HEK293 (cell line): ENCODE measurements at regions not wholly inside any gene's neighbourhood (a gene's known extent, or its start where the extent isn't known, plus 50 kb on each side); places are given as distances from the start of the nearest gene placed in this dataset.
A peak's percentile ranks its signal among the peaks of the same experiment; 100 is the strongest.

Experiments
- CTCF ChIA-PET: fragments of 350-600 bp; formaldehyde crosslinking; extraction: SDS; loops from one replicate; lab custom pipeline; 2021; ENCODE audit warnings: antibody characterized with exemption; lab: Yijun Ruan, JAX
- POLR2A ChIA-PET: fragments of 300-600 bp; formaldehyde crosslinking; extraction: SDS; loops from one replicate; lab custom pipeline; 2020; ENCODE audit warnings: antibody characterized with exemption, inconsistent platforms; lab: Yijun Ruan, JAX
- H3K27ac ChIP-seq: fragments of 200-500 bp; sonication (Bioruptor generic); 2 replicates; pipeline ENCODE4 v1.5.1; 2014; ENCODE audit warnings: low read depth, low read length, control low read depth, inconsistent platforms; ENCODE audit errors: extremely low read depth
- H3K36me3 ChIP-seq, 2 experiments: fragments of 200-500 bp in 1 of 2; sonication (Bioruptor generic) in 1 of 2; 1 replicate in 1 of 2; 2 replicates in 1 of 2; pipeline ENCODE4 v1.5.1; 2014 to 2017; ENCODE audit warnings: inconsistent platforms in 2 of 2, low read length in 2 of 2; ENCODE audit not compliant: control insufficient read depth in 2 of 2, insufficient read depth in 1 of 2
- H3K4me1 ChIP-seq: fragments of 200-500 bp; sonication (Bioruptor generic); 2 replicates; pipeline ENCODE4 v1.5.1; 2014; ENCODE audit warnings: mild to moderate bottlenecking, low read length, inconsistent platforms; ENCODE audit not compliant: control insufficient read depth, insufficient read depth
- H3K4me3 ChIP-seq: 2 replicates; pipeline ENCODE4 v1.5.1; 2011; ENCODE audit warnings: low read depth, mild to moderate bottlenecking, control low read depth, low read length, moderate library complexity
- H3K9me3 ChIP-seq: fragments of 200-500 bp; sonication (Bioruptor generic); 2 replicates; pipeline ENCODE4 v1.5.1; 2014; ENCODE audit warnings: low read depth, low read length, inconsistent platforms; ENCODE audit not compliant: control insufficient read depth, insufficient read depth
- BCL11A ChIP-seq: fragments of 450-650 bp; formaldehyde crosslinking; IDR thresholded peaks from 2 replicates; pipeline ENCODE4 v1.5.1; 2016; ENCODE audit warnings: low read depth, missing biosample characterization, missing genetic modification characterization
- CTCF ChIP-seq: fragments of 450-650 bp; formaldehyde crosslinking; IDR thresholded peaks from 2 replicates; pipeline ENCODE4 v1.5.1; 2016; ENCODE audit warnings: missing biosample characterization, missing genetic modification characterization
- FEZF1 ChIP-seq: fragments of 450-650 bp; formaldehyde crosslinking; IDR thresholded peaks from 2 replicates; pipeline ENCODE4 v1.5.1; 2016; ENCODE audit warnings: missing biosample characterization, missing genetic modification characterization
- GLIS1 ChIP-seq: fragments of 450-650 bp; formaldehyde crosslinking; IDR thresholded peaks from 2 replicates; pipeline ENCODE4 v1.5.1; 2016; ENCODE audit warnings: missing biosample characterization, missing genetic modification characterization
- HOXD13 ChIP-seq: sonication (generic); formaldehyde crosslinking; IDR thresholded peaks from 2 replicates; pipeline ENCODE4 v1.8.0; 2022; ENCODE audit warnings: missing genetic modification reagents, borderline replicate concordance
- MYNN ChIP-seq: fragments of 450-650 bp; formaldehyde crosslinking; IDR thresholded peaks from 2 replicates; pipeline ENCODE4 v1.5.1; 2016; ENCODE audit warnings: missing biosample characterization, missing genetic modification characterization, borderline replicate concordance
- PRDM1 ChIP-seq: fragments of 450-650 bp; formaldehyde crosslinking; IDR thresholded peaks from 2 replicates; pipeline ENCODE4; 2016; ENCODE audit warnings: missing biosample characterization, missing genetic modification characterization
- PRDM6 ChIP-seq: fragments of 450-650 bp; formaldehyde crosslinking; IDR thresholded peaks from 2 replicates; pipeline ENCODE4 v1.5.1; 2017; ENCODE audit warnings: missing biosample characterization, missing genetic modification characterization
- SP7 ChIP-seq: fragments of 450-650 bp; formaldehyde crosslinking; IDR thresholded peaks from 2 replicates; pipeline ENCODE4 v1.5.1; 2016; ENCODE audit warnings: missing biosample characterization, missing genetic modification characterization
- TRIM28 ChIP-seq: IDR thresholded peaks from 2 replicates; pipeline ENCODE4 v1.6.1; 2011; ENCODE audit warnings: low read length, control low read depth, borderline replicate concordance
- WT1 ChIP-seq: fragments of 450-650 bp; formaldehyde crosslinking; IDR thresholded peaks from 2 replicates; pipeline ENCODE4 v1.5.1; 2016; ENCODE audit warnings: missing biosample characterization, missing genetic modification characterization
- ZBTB17 ChIP-seq: fragments of 450-650 bp; formaldehyde crosslinking; IDR thresholded peaks from 2 replicates; pipeline ENCODE4 v1.5.1; 2016; ENCODE audit warnings: missing biosample characterization, missing genetic modification characterization
- ZBTB20 ChIP-seq: fragments of 450-650 bp; formaldehyde crosslinking; IDR thresholded peaks from 2 replicates; pipeline ENCODE4 v1.5.1; 2016; ENCODE audit warnings: missing biosample characterization, missing genetic modification characterization
- ZBTB7A ChIP-seq: fragments of 450-650 bp; formaldehyde crosslinking; IDR thresholded peaks from 2 replicates; pipeline ENCODE4 v1.5.1; 2016; ENCODE audit warnings: low read depth, missing biosample characterization, missing genetic modification characterization
- ZNF174 ChIP-seq: fragments of 450-650 bp; formaldehyde crosslinking; IDR thresholded peaks from 2 replicates; pipeline ENCODE4 v1.5.0; 2017; ENCODE audit warnings: missing biosample characterization, mild to moderate bottlenecking, missing genetic modification characterization
- ZNF335 ChIP-seq: fragments of 450-650 bp; formaldehyde crosslinking; conservative IDR thresholded peaks from 2 replicates; pipeline ENCODE4 v1.5.1; 2016; ENCODE audit warnings: missing biosample characterization, missing genetic modification characterization
- ZNF426 ChIP-seq: fragments of 450-650 bp; formaldehyde crosslinking; IDR thresholded peaks from 2 replicates; pipeline ENCODE4 v1.5.1; 2017; ENCODE audit warnings: missing biosample characterization, missing genetic modification characterization, mild to moderate bottlenecking, inconsistent platforms, moderate library complexity
- ZNF529 ChIP-seq: fragments of 450-650 bp; formaldehyde crosslinking; IDR thresholded peaks from 2 replicates; pipeline ENCODE4 v1.5.1; 2017; ENCODE audit warnings: missing genetic modification characterization, missing biosample characterization; ENCODE audit not compliant: insufficient replicate concordance
- ZNF785 ChIP-seq: fragments of 450-650 bp; formaldehyde crosslinking; IDR thresholded peaks from 2 replicates; pipeline ENCODE4 v1.5.1; 2016; ENCODE audit warnings: missing biosample characterization, missing genetic modification characterization

- ChIA-PET POLR2A (no interaction called here), CTCF (no interaction called here)
- TF ChIP-seq FEZF1 (tag by site-specific recombination) (0 out of 2 replicates have a peak, but pooled peaks have one; percentile 2), PRDM6 (tag by site-specific recombination) (peak; percentile 37), ZNF785 (tag by site-specific recombination) (no peak), ZBTB20 (tag by site-specific recombination) (peak; percentile 72; the same call in 1 of the 2 replicates), TRIM28 (peak; percentile 84; the same call in 1 of the 2 replicates), BCL11A (tag by site-specific recombination) (no peak), ZNF335 (tag by site-specific recombination) (0 out of 2 replicates have a peak, but pooled peaks have one; percentile 33), SP7 (tag by site-specific recombination) (peak; percentile 65), ZNF529 (tag by site-specific recombination) (no peak), ZNF426 (tag by site-specific recombination) (no peak), CTCF (no peak), WT1 (tag by site-specific recombination) (peak; percentile 82), GLIS1 (tag by site-specific recombination) (peak; percentile 38; the same call in 1 of the 2 replicates), MYNN (tag by site-specific recombination) (peak; percentile 87)
These were observed 310.6 kb upstream of the ATP11B start for GRCh38 chr3:182482705-182483104.

GRCh38 chr3:182484682-182485081 lies 308.6 kb upstream of the ATP11B start:
- H3K4me3 ChIP-seq: no peak overlapping the region
- H3K9me3 ChIP-seq: no peaks in the 10 kb centered on the region
- peaks cover 11% of the 10 kb centered on the region; the same call in 1 of the 2 replicates for H3K4me1 ChIP-seq
- H3K27ac ChIP-seq: no peak overlapping the region
- CTCF ChIA-PET: interaction anchor here (0.7 kb wide), 1 partner anchor 136 kb away, joined by 3 read pairs; no protein-coding TSS in a partner anchor
- no peaks in the 10 kb centered on the region for H3K36me3 ChIP-seq
- TF ChIP-seq ZBTB7A (tag by site-specific recombination) (no peak), PRDM1 (no peak), HOXD13 (CRISPR knock-in tag) (no peak), ZBTB17 (tag by site-specific recombination) (peak; percentile 3; the same call in 1 of the 2 replicates)
- POLR2A ChIA-PET: no interaction called here

More at GRCh38 chr3:182482705-182483104, 310.6 kb upstream of the ATP11B start:
- H3K9me3 ChIP-seq: no peaks in the 10 kb centered on the region
- H3K4me3 ChIP-seq: no peak overlapping the region
- H3K4me1 ChIP-seq: peaks cover 10% of the 10 kb centered on the region; the same call in 1 of the 2 replicates
- no peaks in the 10 kb centered on the region for H3K36me3 ChIP-seq
- no peak overlapping the region for H3K27ac ChIP-seq

- ChIA-PET CTCF (no interaction called here), POLR2A (no interaction called here)
- H3K27ac ChIP-seq: no peak overlapping the region
These were observed 308.0 kb upstream of the ATP11B start for GRCh38 chr3:182485301-182485700.

More at GRCh38 chr3:182485301-182485700, 308.0 kb upstream of the ATP11B start:
- Histone ChIP-seq H3K4me1 (peaks cover 11% of the 10 kb centered on the region; the same call in 1 of the 2 replicates), H3K9me3 (no peaks in the 10 kb centered on the region), H3K36me3 (no peaks in the 10 kb centered on the region), H3K4me3 (no peak overlapping the region)
- no peak for TF ChIP-seq ZNF174 (tag by site-specific recombination)
